ENCODE measurements at regions not wholly inside any gene's neighbourhood (a gene's known extent, or its start where the extent isn't known, plus 50 kb on each side); places are given as distances from the start of the nearest gene placed in this dataset.

DNA sequence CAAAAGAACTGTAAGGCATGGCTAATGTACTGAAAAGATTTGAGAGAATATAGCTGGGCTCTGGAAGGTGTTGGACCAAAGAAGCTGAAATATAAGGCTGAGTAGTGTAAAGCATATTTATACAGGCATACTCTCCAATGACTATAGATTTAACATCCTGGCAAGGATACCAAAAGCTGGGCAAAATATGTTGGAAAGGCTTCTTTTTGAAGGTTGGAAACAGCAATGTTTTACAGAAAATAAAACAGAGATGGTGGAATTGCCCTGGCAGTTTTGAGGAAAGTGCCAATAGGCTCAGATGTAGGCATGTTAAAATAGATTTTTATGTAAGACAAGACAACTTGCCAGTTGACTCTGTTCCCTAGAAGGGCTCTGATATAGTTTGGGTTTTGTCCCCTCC, 184.1 kb upstream of the SHISA6 start:
- TF ChIP-seq, protein P1, sequence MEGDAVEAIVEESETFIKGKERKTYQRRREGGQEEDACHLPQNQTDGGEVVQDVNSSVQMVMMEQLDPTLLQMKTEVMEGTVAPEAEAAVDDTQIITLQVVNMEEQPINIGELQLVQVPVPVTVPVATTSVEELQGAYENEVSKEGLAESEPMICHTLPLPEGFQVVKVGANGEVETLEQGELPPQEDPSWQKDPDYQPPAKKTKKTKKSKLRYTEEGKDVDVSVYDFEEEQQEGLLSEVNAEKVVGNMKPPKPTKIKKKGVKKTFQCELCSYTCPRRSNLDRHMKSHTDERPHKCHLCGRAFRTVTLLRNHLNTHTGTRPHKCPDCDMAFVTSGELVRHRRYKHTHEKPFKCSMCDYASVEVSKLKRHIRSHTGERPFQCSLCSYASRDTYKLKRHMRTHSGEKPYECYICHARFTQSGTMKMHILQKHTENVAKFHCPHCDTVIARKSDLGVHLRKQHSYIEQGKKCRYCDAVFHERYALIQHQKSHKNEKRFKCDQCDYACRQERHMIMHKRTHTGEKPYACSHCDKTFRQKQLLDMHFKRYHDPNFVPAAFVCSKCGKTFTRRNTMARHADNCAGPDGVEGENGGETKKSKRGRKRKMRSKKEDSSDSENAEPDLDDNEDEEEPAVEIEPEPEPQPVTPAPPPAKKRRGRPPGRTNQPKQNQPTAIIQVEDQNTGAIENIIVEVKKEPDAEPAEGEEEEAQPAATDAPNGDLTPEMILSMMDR (IDR thresholded peaks at IDR 0.05) = no peak
- TF ChIP-seq POLR2A (IDR thresholded peaks at IDR 0.05) = no peak

Data from Peyer's patch (tissue), 4 donors.